ENCODE measurements at regions not wholly inside any gene's neighbourhood (a gene's known extent, or its start where the extent isn't known, plus 50 kb on each side); places are given as distances from the start of the nearest gene placed in this dataset.

DNA sequence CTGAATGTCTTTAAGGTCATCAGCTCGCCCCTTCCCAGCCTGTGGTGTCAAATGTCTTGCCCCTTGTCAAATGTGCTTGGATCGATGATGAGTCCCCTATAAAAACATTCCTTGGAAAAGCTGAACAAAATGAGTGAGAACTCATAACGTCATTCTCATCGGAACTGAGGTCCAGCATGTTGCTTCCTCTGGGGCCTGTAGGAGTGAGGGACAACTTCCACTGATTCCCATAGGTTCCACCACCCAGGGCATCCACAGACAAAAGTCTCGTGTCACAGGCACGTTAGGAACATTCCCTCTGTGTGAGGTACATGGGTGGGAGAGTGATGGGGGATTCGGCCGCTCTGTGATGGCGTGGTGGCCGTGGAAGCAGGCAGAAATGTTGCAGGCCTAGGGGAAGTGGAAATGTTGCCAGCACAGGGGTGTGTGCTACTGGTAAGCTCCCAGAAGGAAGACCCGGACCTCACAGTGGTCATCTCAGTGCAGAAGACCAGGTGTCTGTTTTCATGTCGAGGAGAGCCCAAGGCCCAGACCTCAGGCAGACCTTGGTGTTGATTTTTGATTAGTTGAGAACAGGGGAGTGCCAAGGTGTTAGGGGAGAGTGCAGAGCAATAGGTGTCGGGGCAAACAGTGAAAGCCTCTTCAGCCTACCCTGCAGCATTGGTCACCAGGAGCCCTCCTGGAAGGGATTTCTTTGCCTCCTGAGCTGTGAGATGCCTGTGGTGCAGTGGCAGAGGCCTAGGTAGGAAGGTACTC lies 96.8 kb downstream of the SNRPN start:
- ATAC-seq (no peak), DNase-seq (ENCODE audit: low spot score) (peak; percentile 19)

DNA sequence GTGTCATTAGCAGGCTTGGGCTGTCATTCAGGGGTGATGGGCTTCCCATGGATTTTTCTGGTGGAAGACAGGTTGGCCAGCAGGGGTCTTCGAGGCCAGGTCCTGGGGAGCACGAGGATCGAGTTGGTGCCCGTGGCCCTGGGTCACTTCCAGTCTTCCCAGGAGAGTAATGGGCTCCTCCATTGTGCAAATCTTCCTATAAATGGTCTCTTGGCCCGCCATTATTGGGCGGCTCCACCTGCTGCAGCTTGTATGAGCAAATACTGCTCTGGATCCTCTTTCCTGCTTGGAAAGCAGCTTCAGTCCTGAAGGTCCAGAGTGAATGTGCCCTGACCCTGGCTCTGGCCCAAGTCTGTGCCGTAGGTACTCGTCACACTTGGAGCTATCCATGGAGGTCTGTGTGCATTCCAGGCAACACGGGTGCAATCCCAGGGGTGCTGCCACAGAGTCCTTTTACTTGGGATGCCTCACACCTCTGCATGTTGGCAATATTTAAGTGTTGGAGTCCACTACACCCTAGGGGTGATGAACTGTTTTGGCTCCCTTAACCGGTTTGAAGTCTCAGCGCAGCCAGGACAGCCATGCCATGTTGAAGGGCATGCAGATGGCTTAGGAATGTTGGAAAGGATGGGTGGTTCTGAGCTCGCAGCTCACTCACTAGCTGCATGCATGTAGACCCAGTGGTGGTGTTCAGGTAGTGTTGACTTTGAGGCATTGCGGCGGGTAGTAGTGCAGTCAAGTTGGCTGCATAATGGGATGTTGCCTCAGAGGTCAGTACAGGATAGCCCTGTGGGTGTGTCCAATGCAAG lies 97.6 kb downstream of the SNRPN start:
- ATAC-seq = no peak
- DNase-seq (ENCODE audit: low spot score) = peak; percentile 28
- intact Hi-C loops (cut with DNase I) = no loop called here

More for the DNA sequence above, 96.8 kb downstream of the SNRPN start:
- intact Hi-C loops (cut with DNase I) = no loop called here

DNA sequence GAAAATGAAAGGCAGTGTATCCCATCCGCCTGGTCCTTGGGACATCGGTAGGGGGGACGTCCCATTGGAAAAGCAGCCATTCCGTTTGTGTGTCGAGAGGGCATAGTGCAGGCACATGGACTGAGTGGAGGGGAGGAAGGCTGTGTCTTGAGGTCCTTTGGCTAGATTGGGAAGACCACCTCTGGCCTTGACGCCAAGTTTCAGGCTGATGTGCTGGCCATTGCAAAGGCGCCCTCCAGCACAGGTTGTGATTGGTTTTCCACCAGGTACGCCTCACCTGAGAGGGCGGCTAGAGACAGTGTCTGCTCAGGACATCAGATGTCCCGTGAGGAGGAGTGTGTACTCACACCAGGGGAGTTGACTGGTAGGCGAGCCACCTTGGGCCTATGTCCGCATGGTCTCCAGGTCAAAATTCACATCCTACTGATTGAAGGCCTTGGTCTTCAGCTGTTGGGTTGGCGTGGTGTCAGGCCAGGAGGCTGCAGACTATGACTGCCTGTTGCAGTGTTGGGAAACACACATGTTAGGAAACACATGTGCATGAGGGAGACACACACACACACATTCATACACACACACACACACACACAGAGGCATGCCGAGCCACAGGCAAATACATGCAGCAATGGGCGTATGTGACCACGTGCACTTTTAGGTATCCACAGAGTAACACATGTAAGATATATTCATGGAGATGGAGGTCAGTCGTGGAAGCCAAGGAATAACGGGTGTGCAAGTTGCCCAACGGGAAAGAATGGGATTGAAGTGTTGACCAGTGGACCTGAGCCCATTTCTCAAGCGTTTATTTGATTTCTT lies 98.4 kb downstream of the SNRPN start:
- DNase-seq (ENCODE audit: low spot score) = peak; percentile 15
- ATAC-seq = no peak
- intact Hi-C loops (cut with DNase I) = no loop called here

DNA sequence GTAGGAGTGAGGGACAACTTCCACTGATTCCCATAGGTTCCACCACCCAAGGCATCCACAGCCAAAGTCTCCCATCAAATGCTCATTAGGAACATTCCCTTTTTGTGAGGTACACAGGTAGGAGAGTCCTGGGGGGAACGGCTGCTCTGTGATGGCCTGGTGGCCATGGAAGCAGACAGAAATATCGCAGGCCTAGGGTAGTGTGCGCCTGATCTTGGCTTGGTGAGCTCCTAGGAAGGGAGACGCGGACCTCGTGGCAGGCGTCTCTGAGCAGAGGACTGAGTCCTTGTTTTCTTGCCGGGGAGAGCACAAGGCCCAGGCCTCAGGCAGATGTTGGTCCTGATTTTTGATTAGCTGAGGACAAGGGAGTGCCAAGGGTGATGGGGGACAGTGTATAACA lies 99.5 kb downstream of the SNRPN start:
- no peak for ATAC-seq
- intact Hi-C loops (cut with DNase I) = no loop called here
- DNase-seq (ENCODE audit: low spot score) = peak; percentile 14

DNA sequence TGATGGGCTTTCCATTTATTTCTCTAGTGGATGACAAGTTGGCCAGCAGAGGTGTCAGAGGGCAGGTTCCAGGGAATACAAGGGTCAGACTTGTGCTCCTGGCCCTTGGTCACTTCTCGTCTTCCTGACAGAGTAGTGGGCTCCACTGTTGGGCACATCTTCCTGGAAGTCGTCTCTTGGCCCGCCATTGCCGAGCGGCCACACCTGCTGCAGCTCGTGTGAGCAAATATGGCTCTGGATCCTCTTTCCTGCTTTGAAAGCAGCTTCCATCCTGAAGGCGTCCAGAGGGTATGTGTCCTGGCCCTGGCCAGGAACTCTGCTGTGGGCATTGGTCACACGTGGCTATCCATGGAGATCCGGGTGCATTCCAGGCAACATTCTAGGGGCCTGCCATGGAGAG lies 100.2 kb downstream of the SNRPN start:
- DNase-seq (ENCODE audit: low spot score) = peak; percentile 21
- ATAC-seq = no peak
- intact Hi-C loops (cut with DNase I) = no loop called here

DNA sequence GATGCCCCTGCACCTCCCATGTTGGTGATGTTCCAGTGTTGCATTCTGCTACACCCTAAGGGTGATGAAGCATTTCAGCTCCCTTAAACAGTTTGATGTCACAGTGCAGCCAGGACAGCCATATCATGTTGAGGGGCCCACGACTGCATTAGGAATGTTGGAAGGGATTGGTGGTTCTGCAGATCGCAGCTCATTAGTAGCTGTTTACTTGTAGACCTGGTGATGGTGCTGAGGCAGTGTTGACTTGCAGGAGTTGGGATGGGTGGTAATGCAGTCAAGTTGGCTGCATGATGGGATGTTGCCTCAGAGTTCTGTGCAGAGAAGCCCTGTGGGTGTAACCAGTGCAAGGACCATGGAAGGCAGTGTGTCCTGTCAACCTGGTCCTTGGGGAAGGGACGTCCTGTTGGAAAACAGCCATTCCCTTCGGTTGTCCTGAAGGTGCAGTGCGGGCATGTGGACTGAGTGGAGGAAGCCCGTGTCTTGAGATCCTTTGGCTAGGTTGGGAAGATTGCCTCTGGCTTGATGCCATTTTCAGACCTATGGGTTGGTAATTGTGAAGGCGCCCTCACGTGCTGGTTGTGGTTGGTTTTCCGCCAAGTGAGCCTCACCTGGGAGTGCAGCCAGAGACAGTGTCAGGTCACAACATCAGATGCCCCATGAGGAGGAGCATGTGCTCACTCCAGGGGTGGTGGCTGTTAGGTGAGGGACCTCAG lies 100.7 kb downstream of the SNRPN start:
- no peak for ATAC-seq
- intact Hi-C loops (cut with DNase I) = no loop called here

DNA sequence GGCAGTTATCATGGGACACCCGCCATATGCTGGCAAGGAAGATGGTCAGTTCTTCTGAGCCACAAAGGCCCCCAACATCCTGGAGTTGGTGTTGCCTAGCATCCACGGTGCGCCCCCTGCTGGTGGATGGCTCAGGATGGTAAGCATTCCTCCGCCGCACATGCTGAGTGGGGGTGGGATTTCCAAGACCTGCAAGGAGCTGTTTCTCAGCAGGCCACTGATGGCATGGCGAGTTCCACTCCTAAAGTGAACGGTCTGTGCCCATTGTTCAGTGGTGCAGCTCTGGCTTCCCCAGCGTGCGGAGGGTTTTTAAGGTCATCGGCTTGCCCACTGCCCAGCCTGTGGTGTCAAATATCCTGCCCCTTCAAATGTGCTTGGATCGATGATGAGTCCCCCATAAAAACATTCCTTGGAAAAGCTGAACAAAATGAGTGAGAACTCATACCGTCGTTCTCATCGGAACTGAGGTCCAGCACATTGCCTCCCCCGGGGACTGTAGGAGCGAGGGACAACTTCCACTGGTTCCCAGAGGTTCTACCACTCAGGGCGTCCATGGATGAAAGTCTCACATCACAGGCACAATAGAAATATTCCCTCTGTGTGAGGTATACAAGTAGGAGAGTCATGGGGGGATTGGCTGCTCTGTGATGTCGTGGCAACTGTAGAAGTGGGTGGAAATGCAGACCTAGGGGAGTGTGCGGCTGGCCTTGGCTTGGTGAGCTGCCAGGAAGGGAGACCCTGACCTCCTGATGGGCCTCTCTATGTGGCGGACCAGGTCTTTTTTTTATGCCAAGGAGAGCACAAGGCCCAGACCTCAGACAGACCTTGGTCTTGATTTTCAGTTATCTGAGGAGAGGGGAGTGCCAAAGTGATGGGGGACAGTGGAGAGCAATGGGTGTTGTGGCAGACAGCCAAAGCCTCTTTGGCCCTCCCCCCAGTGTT lies 102.0 kb downstream of the SNRPN start:
- intact Hi-C loops (cut with DNase I) = no loop called here
- peak; percentile 39 for DNase-seq (ENCODE audit: low spot score)
- no peak for ATAC-seq

More for the DNA sequence above, 100.7 kb downstream of the SNRPN start:
- DNase-seq (ENCODE audit: low spot score) = peak; percentile 23

DNA sequence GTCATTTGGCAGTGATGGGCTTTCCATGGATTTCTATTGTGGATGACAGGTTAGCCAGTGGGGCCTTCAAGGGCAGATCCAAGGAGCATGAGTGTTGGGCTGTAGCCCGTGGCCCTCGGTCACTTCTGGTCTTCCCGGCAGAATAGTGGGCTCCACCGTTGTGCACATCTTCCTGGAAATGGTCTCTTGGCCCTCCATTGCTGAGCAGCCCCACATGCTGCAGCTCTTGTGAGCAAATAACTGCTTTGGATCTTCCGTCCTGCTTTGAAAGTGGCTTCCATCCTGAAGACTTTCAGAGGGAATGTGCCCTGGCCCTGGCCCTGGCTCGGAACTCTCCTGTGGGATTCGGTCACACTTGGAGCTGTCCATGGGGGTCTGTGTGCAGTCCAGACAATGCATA lies 102.8 kb downstream of the SNRPN start:
- intact Hi-C loops (cut with DNase I) = no loop called here
- ATAC-seq (no peak), DNase-seq (ENCODE audit: low spot score) (peak; percentile 10)

DNA sequence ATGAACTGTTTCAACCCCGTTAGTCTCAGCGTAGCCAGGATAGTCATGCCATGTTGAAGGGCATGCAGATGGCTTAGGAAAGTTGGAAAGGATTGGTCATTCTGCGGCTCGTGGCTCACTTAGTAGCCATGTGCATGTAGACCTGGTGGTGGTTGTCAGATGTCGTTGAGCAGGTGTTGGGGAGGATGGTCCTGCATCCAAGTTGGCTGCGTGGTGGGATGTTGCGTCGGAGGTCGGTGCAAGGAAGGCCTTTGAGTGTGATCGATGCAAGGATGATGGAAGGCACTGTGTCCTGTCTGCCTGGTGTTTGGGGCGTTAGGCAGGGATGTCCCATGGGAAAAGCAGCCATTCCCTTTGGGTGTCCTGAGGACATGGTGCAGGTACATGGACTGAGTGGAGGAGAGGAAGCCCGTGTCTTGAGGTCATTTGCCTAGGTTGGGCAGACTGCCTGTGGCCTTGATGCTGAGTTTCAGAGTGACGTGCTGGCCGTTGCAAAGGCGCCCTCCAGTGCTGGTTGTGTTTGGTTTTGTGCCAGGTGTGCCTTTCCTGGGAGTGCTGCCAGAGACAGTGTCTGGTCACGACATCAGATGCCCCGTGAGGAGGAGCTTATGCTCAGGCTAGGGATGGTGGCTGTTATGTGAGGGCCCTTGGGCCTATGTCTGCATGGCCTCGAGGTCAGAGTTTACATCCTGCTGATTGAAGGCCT lies 103.4 kb downstream of the SNRPN start:
- DNase-seq (ENCODE audit: low spot score) (peak; percentile 40), ATAC-seq (no peak)
- intact Hi-C loops (cut with DNase I) = no loop called here

DNA sequence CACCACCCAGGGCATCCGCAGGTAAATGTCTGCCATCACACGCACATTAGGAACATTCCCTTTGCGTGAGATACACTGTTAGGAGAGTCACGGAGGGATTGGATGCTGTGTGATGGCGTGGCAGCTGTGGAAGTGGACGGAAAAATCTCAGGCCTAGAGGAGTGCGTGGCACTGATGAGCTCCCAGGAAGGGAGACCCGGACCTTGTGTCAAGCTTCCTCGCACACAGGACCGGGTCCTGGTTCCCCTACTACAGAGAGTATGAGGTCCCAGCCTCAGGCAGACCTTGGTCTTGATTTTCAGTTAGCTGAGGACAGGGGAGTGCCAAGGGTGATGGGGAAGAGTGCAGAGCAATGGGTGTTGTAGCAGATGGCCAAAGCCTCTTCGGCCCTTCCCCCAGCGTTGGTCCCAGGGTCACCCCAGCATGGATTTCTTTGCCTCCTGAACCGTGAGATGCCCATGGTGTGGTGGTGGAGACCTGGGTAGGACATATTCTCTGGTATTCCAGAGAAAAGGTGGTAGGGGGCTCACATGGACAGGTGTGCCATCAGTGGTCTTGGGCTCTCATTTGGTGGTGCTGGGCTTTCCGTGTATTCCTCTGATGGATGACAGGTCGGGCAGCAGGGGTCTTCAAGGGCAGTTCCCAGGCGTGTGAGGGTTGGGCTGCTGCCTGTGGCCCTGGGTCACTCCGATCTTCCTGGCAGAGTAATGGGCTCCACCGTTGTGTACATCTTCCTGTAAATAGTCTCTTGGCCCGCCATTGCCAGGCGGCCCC lies 105.1 kb downstream of the SNRPN start:
- ATAC-seq (no peak), DNase-seq (ENCODE audit: low spot score) (peak; percentile 18)
- intact Hi-C loops (cut with DNase I) = loop anchor here (10.0 kb wide), 1 partner anchor 265 kb away; no protein-coding TSS in a partner anchor

DNA sequence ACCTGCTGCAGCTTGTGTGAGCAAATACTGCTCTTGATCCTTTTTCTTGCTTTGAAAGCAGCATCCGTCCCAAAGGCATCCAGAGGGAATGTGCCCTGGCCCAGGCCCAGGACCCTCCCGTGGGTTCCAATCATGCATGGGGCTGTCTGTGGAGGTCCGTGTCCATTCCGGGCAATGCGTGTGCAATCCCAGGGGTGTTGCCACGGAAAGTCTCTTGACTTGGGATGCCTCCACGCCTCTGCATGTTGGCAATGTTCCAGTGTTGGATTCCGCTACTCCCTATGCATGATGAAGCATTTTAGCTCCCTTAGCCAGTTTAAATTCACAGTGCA lies 105.7 kb downstream of the SNRPN start:
- peak; percentile 23 for DNase-seq (ENCODE audit: low spot score)
- intact Hi-C loops (cut with DNase I) = loop anchor here (10.0 kb wide), 1 partner anchor 266 kb away; no protein-coding TSS in a partner anchor

DNA sequence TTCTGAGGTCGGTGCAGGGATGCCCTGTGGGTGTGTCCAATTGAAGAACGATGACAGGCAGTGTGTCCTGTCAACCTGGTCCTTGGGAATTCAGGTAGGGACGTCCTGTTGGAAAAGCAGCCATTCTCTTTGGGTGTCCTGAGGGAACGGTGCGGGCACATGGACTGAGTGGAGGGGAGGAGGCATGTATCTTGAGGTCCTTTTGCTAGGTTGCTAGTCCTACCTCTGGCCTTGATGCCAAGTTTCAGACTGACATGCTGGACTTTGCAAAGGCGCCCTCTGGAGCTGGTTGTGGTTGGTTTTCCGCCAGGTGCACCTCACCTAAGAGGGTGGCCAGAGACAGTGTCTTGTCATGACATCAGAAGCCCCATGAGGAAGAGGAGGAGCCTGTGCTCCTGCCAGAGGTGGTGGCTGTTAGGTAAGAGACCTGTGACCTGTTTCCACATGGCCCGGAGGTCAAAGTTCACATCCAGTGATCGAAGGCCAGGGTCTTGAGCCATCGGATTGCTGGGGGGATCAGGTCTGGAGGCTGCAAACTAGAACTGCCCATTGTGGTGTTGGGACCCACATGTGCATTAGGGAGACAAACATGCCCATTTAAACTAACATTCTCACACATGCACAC lies 106.3 kb downstream of the SNRPN start:
- peak; percentile 38 for DNase-seq (ENCODE audit: low spot score)
- no peak for ATAC-seq
- intact Hi-C loops (cut with DNase I) = loop anchor here (10.0 kb wide), 1 partner anchor 266 kb away; no protein-coding TSS in a partner anchor

More for the DNA sequence above, 105.7 kb downstream of the SNRPN start:
- no peak for ATAC-seq

DNA sequence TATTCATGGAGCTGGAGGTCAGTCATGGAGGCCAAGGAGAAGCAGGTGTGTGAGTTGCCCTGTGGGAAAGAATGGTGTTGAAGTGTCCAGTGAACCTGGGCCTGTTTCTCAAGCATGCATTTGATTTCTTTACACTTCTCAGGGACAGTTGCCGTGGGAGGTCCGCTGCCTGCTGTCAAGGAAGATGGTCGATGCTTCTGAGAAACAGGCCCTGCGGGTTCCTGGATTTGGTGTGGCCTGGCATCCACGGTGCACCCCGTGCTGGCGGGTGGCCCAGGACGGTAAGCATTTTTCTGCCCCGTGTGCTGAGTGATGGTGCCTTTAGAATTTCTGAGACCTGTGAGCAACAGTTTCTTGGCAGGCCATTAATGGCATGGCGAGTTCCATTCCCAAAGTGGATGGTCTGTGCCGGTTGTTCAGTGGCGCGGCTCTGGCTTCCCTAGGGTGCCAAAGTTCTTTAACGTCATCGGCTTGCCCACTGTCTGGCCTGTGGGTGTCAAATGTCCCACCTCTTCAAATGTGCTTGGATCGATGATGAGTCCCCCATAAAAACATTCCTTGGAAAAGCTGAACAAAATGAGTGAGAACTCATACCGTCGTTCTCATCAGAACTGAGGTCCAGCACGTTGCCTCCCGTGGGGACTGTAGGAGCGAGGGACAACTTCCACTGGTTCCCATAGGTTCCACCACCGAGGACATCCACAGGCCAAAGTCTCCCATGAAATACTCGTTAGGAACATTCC lies 107.2 kb downstream of the SNRPN start:
- DNase-seq (ENCODE audit: low spot score) (peak; percentile 15), ATAC-seq (no peak)
- intact Hi-C loops (cut with DNase I) = loop anchor here (10.0 kb wide), 1 partner anchor 267 kb away; no protein-coding TSS in a partner anchor

DNA sequence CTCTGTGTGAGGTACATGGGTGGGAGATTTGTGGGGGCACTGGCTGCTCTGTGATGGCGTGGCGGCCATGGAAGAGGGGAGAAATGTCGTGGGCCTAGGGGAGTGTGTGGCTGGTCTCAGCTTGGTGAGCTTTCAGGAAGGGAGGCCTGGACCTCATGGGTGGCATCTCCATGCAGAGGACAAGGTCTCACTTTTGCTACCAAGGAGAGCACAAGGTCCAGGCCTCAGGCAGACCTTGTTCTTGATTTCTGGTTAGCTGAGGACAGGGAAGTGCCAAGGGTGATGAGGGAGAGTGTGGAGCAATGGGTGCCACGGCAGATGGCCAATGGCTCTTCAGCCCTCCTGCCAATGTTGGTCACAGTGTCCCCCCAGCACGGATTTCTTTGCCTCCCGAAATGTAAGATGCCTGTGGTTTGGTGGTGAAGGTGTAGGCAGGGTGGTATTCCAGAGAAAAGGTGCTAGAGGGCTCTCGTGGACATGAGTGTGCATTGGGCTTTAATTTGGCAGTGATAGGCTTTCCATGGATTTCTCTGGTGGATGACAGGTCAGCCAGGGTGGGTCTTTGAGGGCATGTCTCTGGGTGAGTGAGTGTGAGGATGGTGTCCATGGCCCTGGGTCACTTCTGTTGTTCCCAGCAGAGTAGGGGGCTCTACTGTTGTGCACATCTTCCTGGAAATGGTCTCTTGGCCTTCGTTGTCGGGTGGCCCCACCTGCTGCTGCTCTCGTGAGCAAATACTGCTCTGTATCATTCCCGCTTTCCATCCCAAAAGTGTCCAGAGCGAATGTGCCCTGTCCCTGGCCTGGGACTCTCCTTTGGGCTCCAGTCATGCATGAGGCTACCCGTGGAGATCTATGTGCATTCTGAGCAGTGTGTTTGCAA lies 108.0 kb downstream of the SNRPN start:
- DNase-seq (ENCODE audit: low spot score) (peak; percentile 14), ATAC-seq (no peak)
- intact Hi-C loops (cut with DNase I) = loop anchor here (10.0 kb wide), 1 partner anchor 268 kb away; no protein-coding TSS in a partner anchor
